GM12878 (cell line): ENCODE measurements at regions not wholly inside any gene's neighbourhood (a gene's known extent, or its start where the extent isn't known, plus 50 kb on each side); places are given as distances from the start of the nearest gene placed in this dataset.

Source experiments
- ATAC-seq: fragments of 200-7000 bp; cut with Tn5 transposase; 3 replicates; pipeline ENCODE4 v1.9.1; 2020; ENCODE audit warnings: mild to moderate bottlenecking, moderate library complexity
- BruUV-seq: library from RNA; stranded (reverse); fragments of 400-500 nt; replicated peaks from 2 replicates; lab custom pipeline; 2021; lab: Mats Ljungman, UMichigan
- CTCF ChIA-PET: fragments of 300-600 bp; sonication (Branson Sonifier 250); formaldehyde crosslinking; extraction: SDS; loops from one replicate; lab custom pipeline; 2021; ENCODE audit warnings: inconsistent platforms; lab: Yijun Ruan, JAX
- POLR2A ChIA-PET: fragments of 350-600 bp; formaldehyde crosslinking; extraction: SDS; loops from one replicate; lab custom pipeline; 2021; ENCODE audit warnings: inconsistent platforms; lab: Charles Lee
- RAD21 ChIA-PET: fragments of 300-600 bp; sonication (Branson Sonifier 250); formaldehyde crosslinking; loops from one replicate; lab custom pipeline; 2023; ENCODE audit warnings: antibody characterized with exemption; ENCODE audit not compliant: unreplicated experiment; lab: Charles Lee
- SMC1A ChIA-PET: fragments of 300-600 bp; sonication (Branson Sonifier 250); formaldehyde crosslinking; loops from one replicate; lab custom pipeline; 2023; ENCODE audit not compliant: unreplicated experiment, uncharacterized antibody; lab: Charles Lee
- DNase-seq: peaks from one replicate; pipeline ENCODE4 v3.0.0-alpha.2; 2011; ENCODE audit warnings: low read depth, low spot score
- FAIRE-seq: peaks from 3 replicates; lab custom pipeline; 2011; peaks lifted over from hg19 to GRCh38; lab: Jason Lieb, UNC
- H2AFZ ChIP-seq: 2 replicates; pipeline ENCODE4 v1.6.0; 2011; ENCODE audit warnings: low read depth, low read length, control low read depth; ENCODE audit not compliant: control insufficient read depth
- H3K27ac ChIP-seq: 2 replicates; pipeline ENCODE4 v1.5.1; 2011; ENCODE audit warnings: control low read depth; ENCODE audit not compliant: control insufficient read depth, insufficient read depth
- H3K27me3 ChIP-seq, 2 experiments: replicated peaks in 1 of 2; 2 replicates each; pipeline versions ENCODE4 v1.6.0 to v1.6.1; 2011; ENCODE audit warnings: low read length in 1 of 2; ENCODE audit not compliant: control insufficient read depth in 2 of 2, insufficient read depth in 2 of 2
- H3K36me3 ChIP-seq, 2 experiments: 2 replicates each; pipeline ENCODE4 v1.5.1; 2011; ENCODE audit warnings: low read length in 1 of 2; ENCODE audit not compliant: control insufficient read depth in 2 of 2, insufficient read depth in 2 of 2
- H3K4me1 ChIP-seq: 2 replicates; pipeline ENCODE4 v1.6.1; 2011; ENCODE audit warnings: mild to moderate bottlenecking, low read length, moderate library complexity, mixed read lengths; ENCODE audit not compliant: control insufficient read depth, insufficient read depth
- H3K4me2 ChIP-seq: 2 replicates; pipeline ENCODE4 v1.6.0; 2011; ENCODE audit warnings: control low read depth; ENCODE audit not compliant: control insufficient read depth, insufficient read depth
- H3K4me3 ChIP-seq: fragments of 200-600 bp; sonication (generic); 2 replicates; pipeline ENCODE4 v1.5.1; 2016
- H3K79me2 ChIP-seq: 2 replicates; pipeline ENCODE4 v1.6.0; 2011; ENCODE audit warnings: low read length; ENCODE audit not compliant: control insufficient read depth, insufficient read depth
- H3K9ac ChIP-seq: 2 replicates; pipeline ENCODE4 v1.8.0; 2011; ENCODE audit warnings: low read length, control low read depth, mixed read lengths; ENCODE audit not compliant: control insufficient read depth, insufficient read depth
- H3K9me3 ChIP-seq: replicated peaks from 3 replicates; pipeline ENCODE4 v1.5.1; 2011; ENCODE audit warnings: mild to moderate bottlenecking, low read length; ENCODE audit not compliant: control insufficient read depth, insufficient read depth
- H4K20me1 ChIP-seq: 2 replicates; pipeline ENCODE4 v1.6.0; 2011; ENCODE audit not compliant: control insufficient read depth, insufficient read depth
- ASH2L ChIP-seq: fragments of 300-600, 200-600 bp; sonication (generic); IDR thresholded peaks from 2 replicates; pipeline ENCODE4 v1.6.1; 2017; ENCODE audit warnings: low read depth, mild to moderate bottlenecking, borderline replicate concordance
- CBX5 ChIP-seq: sonication (generic); IDR thresholded peaks from 2 replicates; pipeline ENCODE4 v1.6.1; 2016; ENCODE audit warnings: low read depth, moderate library complexity, mild to moderate bottlenecking, inconsistent platforms
- CHD1 ChIP-seq: IDR thresholded peaks from 2 replicates; pipeline ENCODE4 v1.6.1; 2012; ENCODE audit warnings: low read depth, low read length, improper control_type of control experiment
- DPF2 ChIP-seq: fragments of 450-650 bp; IDR thresholded peaks from 2 replicates; pipeline ENCODE4 v1.6.1; 2017; ENCODE audit warnings: mild to moderate bottlenecking
- ESRRA ChIP-seq: IDR thresholded peaks from 2 replicates; pipeline ENCODE4 v1.6.1; 2012; ENCODE audit warnings: mild to moderate bottlenecking, low read length, improper control_type of control experiment
- MXI1 ChIP-seq: fragments of 150-350 bp; IDR thresholded peaks from 2 replicates; pipeline ENCODE4 v1.6.1; 2011; ENCODE audit warnings: low read depth, mild to moderate bottlenecking, inconsistent platforms, low read length, improper control_type of control experiment
- NFXL1 ChIP-seq: fragments of 450-650 bp; IDR thresholded peaks from 2 replicates; pipeline ENCODE4 v1.6.1; 2017; ENCODE audit warnings: antibody characterized with exemption, mild to moderate bottlenecking, borderline replicate concordance
- PML ChIP-seq: IDR thresholded peaks from 2 replicates; pipeline ENCODE4 v1.6.1; 2012; ENCODE audit warnings: low read length, inconsistent platforms
- SMARCA5 ChIP-seq: fragments of 450-650 bp; IDR thresholded peaks from 2 replicates; pipeline ENCODE4 v1.6.1; 2017; ENCODE audit warnings: mild to moderate bottlenecking
- SMC3 ChIP-seq: IDR thresholded peaks from 2 replicates; pipeline ENCODE4 v1.6.1; 2011; ENCODE audit warnings: low read length, improper control_type of control experiment, borderline replicate concordance
- SP1 ChIP-seq: IDR thresholded peaks from one replicate; pipeline ENCODE4 v1.6.1; 2011; ENCODE audit warnings: low read depth, low read length
- STAT3 ChIP-seq: IDR thresholded peaks from 2 replicates; pipeline ENCODE4 v1.6.1; 2011; ENCODE audit warnings: low read depth, low read length, improper control_type of control experiment
- TCF7 ChIP-seq: IDR thresholded peaks from 2 replicates; pipeline ENCODE4 v1.6.1; 2014; ENCODE audit warnings: antibody characterized with exemption, borderline replicate concordance
- ZBED1 ChIP-seq: IDR thresholded peaks from 2 replicates; pipeline ENCODE4 v1.6.1; 2016; ENCODE audit warnings: borderline replicate concordance
- ZNF274 ChIP-seq: IDR thresholded peaks from one replicate; pipeline ENCODE4 v1.8.0; 2011; ENCODE audit not compliant: insufficient read length, insufficient read depth
- WGBS: methylation state at CpG from one replicate; pipeline ENCODE4 v1.1.6; 2016; ENCODE audit warnings: low lambda C conversion rate; ENCODE audit not compliant: insufficient replicate concordance, insufficient coverage; ENCODE audit errors: missing lambda C conversion rate; 5-methylcytosine and 5-hydroxymethylcytosine counted together
- in situ Hi-C: fragments of 300-500 bp; cut with MboI; formaldehyde crosslinking; loops from 9 replicates; pipeline ENCODE4 v1.14.3; 2018; ENCODE audit warnings: mixed read lengths
- intact Hi-C: fragments of 100-400 bp; cut with micrococcal nuclease; formaldehyde crosslinking; loops from one replicate; pipeline ENCODE4 v1.14.2; 2022; ENCODE audit not compliant: unreplicated experiment
- TF ChIP-seq, protein P1 (sequence below): fragments of 450-650 bp; formaldehyde crosslinking; IDR thresholded peaks from 2 replicates; pipeline ENCODE4 v1.5.0; 2022; ENCODE audit warnings: mild to moderate bottlenecking, missing genetic modification characterization
- TF ChIP-seq, protein P2 (sequence below): IDR thresholded peaks from 2 replicates; pipeline ENCODE4 v1.6.1; 2012; ENCODE audit warnings: low read depth, low read length, improper control_type of control experiment
- TF ChIP-seq, protein P3 (sequence below): fragments of 450-650 bp; IDR thresholded peaks from 2 replicates; pipeline ENCODE4 v1.6.1; 2017; ENCODE audit warnings: borderline replicate concordance
- TF ChIP-seq, protein P4 (sequence below): fragments of 450-650 bp; IDR thresholded peaks from 2 replicates; pipeline ENCODE4 v1.6.1; 2017; ENCODE audit warnings: low read depth, mild to moderate bottlenecking, moderate library complexity

DNA sequence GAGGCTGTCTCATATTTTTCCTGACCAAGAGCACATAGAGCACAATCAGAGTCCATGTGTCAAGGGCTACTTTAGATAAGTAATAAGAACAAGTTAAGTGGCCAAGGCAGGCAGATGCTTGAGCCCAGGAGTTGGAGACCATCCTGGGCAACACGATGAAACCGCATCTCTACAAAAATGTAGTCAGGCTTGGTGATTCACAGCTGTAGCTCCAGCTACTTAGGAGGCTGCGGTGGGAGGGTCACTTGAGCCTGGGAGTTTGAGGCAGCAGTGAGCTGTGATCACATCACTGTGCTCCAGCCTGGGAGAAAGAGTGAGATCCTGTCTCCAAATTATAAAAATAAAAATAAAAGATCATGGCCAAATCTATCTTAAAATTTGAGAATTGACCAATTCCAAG lies 767.9 kb upstream of the CTNND2 start:
- WGBS, result 10% methylated on average over 3 of the region's 3 CpGs
- Histone ChIP-seq H3K9ac (no peak overlapping the region), H3K4me1 (no peaks in the 10 kb centered on the region), H3K27me3 (no peaks in the 10 kb centered on the region), H3K79me2 (no peaks in the 10 kb centered on the region), H3K27ac (no peak overlapping the region), H3K4me2 (no peak overlapping the region)
- ChIA-PET CTCF (no interaction called here), SMC1A (interaction anchor here (0.6 kb wide), 1 partner anchor 1039 kb away, joined by 3 read pairs; no protein-coding TSS in a partner anchor), POLR2A (no interaction called here), RAD21 (no interaction called here)
- intact Hi-C loops, result no loop called here
- FAIRE-seq, result no peak
- DNase-seq, result no peak
- no TSS peak for BruUV-seq
- in situ Hi-C loops, result no loop called here
- TF ChIP-seq SP1 (no peak), MXI1 (no peak), SMARCA5 (no peak), CHD1 (no peak), NFXL1 (no peak), ZNF274 (no peak), DPF2 (no peak), PML (no peak), TCF7 (no peak), STAT3 (no peak), SMC3 (no peak), ESRRA (no peak), CBX5 (no peak), ZBED1 (no peak), ASH2L (no peak)
- TF ChIP-seq, protein P1, sequence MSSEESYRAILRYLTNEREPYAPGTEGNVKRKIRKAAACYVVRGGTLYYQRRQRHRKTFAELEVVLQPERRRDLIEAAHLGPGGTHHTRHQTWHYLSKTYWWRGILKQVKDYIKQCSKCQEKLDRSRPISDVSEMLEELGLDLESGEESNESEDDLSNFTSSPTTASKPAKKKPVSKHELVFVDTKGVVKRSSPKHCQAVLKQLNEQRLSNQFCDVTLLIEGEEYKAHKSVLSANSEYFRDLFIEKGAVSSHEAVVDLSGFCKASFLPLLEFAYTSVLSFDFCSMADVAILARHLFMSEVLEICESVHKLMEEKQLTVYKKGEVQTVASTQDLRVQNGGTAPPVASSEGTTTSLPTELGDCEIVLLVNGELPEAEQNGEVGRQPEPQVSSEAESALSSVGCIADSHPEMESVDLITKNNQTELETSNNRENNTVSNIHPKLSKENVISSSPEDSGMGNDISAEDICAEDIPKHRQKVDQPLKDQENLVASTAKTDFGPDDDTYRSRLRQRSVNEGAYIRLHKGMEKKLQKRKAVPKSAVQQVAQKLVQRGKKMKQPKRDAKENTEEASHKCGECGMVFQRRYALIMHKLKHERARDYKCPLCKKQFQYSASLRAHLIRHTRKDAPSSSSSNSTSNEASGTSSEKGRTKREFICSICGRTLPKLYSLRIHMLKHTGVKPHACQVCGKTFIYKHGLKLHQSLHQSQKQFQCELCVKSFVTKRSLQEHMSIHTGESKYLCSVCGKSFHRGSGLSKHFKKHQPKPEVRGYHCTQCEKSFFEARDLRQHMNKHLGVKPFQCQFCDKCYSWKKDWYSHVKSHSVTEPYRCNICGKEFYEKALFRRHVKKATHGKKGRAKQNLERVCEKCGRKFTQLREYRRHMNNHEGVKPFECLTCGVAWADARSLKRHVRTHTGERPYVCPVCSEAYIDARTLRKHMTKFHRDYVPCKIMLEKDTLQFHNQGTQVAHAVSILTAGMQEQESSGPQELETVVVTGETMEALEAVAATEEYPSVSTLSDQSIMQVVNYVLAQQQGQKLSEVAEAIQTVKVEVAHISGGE, result no peak
- TF ChIP-seq, protein P2, sequence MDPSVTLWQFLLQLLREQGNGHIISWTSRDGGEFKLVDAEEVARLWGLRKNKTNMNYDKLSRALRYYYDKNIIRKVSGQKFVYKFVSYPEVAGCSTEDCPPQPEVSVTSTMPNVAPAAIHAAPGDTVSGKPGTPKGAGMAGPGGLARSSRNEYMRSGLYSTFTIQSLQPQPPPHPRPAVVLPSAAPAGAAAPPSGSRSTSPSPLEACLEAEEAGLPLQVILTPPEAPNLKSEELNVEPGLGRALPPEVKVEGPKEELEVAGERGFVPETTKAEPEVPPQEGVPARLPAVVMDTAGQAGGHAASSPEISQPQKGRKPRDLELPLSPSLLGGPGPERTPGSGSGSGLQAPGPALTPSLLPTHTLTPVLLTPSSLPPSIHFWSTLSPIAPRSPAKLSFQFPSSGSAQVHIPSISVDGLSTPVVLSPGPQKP, result no peak
- TF ChIP-seq, protein P3, sequence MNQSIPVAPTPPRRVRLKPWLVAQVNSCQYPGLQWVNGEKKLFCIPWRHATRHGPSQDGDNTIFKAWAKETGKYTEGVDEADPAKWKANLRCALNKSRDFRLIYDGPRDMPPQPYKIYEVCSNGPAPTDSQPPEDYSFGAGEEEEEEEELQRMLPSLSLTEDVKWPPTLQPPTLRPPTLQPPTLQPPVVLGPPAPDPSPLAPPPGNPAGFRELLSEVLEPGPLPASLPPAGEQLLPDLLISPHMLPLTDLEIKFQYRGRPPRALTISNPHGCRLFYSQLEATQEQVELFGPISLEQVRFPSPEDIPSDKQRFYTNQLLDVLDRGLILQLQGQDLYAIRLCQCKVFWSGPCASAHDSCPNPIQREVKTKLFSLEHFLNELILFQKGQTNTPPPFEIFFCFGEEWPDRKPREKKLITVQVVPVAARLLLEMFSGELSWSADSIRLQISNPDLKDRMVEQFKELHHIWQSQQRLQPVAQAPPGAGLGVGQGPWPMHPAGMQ, result no peak
- TF ChIP-seq, protein P4, sequence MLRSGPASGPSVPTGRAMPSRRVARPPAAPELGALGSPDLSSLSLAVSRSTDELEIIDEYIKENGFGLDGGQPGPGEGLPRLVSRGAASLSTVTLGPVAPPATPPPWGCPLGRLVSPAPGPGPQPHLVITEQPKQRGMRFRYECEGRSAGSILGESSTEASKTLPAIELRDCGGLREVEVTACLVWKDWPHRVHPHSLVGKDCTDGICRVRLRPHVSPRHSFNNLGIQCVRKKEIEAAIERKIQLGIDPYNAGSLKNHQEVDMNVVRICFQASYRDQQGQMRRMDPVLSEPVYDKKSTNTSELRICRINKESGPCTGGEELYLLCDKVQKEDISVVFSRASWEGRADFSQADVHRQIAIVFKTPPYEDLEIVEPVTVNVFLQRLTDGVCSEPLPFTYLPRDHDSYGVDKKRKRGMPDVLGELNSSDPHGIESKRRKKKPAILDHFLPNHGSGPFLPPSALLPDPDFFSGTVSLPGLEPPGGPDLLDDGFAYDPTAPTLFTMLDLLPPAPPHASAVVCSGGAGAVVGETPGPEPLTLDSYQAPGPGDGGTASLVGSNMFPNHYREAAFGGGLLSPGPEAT, result no peak
- TF ChIP-seq, all 136 proteins: peak for 0
- Histone ChIP-seq H3K9me3 (no peaks in the 10 kb centered on the region; the same call in 2 of the 3 replicates), H3K36me3 (no peaks in the 10 kb centered on the region), H2AFZ (no peak overlapping the region), H3K4me3 (no peak overlapping the region), H4K20me1 (no peaks in the 10 kb centered on the region)
- no peak for ATAC-seq
